HepG2 (cell line): ENCODE measurements at regions not wholly inside any gene's neighbourhood (a gene's known extent, or its start where the extent isn't known, plus 50 kb on each side); places are given as distances from the start of the nearest gene placed in this dataset.

Experiments
- ATAC-seq: fragments of 200-7000 bp; cut with Tn5 transposase; 3 replicates; pipeline ENCODE4 v1.9.1; 2020; ENCODE audit warnings: mild to moderate bottlenecking, moderate library complexity
- BruUV-seq: library from RNA; stranded (reverse); fragments of 400-500 nt; replicated peaks from 2 replicates; lab custom pipeline; 2021; lab: Mats Ljungman, UMichigan
- CTCF ChIA-PET: fragments of 300-600 bp; formaldehyde crosslinking; extraction: SDS; loops from one replicate; lab custom pipeline; 2021; ENCODE audit warnings: low total read pairs, inconsistent platforms, low intra/inter-chr PET ratio; lab: Yijun Ruan, JAX
- POLR2A ChIA-PET: fragments of 350-600 bp; sonication (Branson Sonifier 250); formaldehyde crosslinking; loops from one replicate; lab custom pipeline; 2020; ENCODE audit warnings: antibody characterized with exemption, inconsistent platforms; lab: Yijun Ruan, JAX
- DNase-seq: peaks from one replicate; pipeline ENCODE4 v3.0.0-alpha.2; 2015; ENCODE audit warnings: low spot score
- FAIRE-seq: peaks from 3 replicates; lab custom pipeline; 2011; peaks lifted over from hg19 to GRCh38; lab: Jason Lieb, UNC
- H2AFZ ChIP-seq: one replicate; pipeline ENCODE4 v1.6.1; 2011; ENCODE audit warnings: low read length, inconsistent platforms
- H3K27ac ChIP-seq: fragments of 300-600 bp; 3 replicates; pipeline ENCODE4 v1.8.0; 2011; ENCODE audit warnings: mixed run types, mild to moderate bottlenecking, mixed read lengths, low read length, inconsistent platforms; ENCODE audit not compliant: insufficient read depth; ENCODE audit errors: extremely low read length
- H3K27me3 ChIP-seq, 2 experiments: fragments of 200-600 bp in 1 of 2; 2 replicates in 1 of 2; 3 replicates in 1 of 2; pipeline versions ENCODE4 v1.6.0 to v1.8.0; 2011; ENCODE audit warnings: low read length in 2 of 2, mild to moderate bottlenecking in 2 of 2, moderate library complexity in 2 of 2, inconsistent platforms in 1 of 2; ENCODE audit not compliant: insufficient read depth in 2 of 2, control insufficient read depth in 1 of 2
- H3K36me3 ChIP-seq, 2 experiments: fragments of 200-600 bp in 1 of 2; replicated peaks in 1 of 2; 2 replicates in 1 of 2; 3 replicates in 1 of 2; pipeline versions ENCODE4 v1.5.1 to v1.8.0; 2011; ENCODE audit warnings: low read length in 2 of 2, inconsistent platforms in 1 of 2; ENCODE audit not compliant: insufficient read depth in 2 of 2, control insufficient read depth in 1 of 2
- H3K4me1 ChIP-seq: 2 replicates; pipeline ENCODE4 v1.5.1; 2012; ENCODE audit warnings: low read length, inconsistent platforms; ENCODE audit not compliant: insufficient read depth
- H3K4me2 ChIP-seq: 2 replicates; pipeline ENCODE4 v1.6.0; 2011; ENCODE audit warnings: low read depth, low read length, inconsistent platforms
- H3K4me3 ChIP-seq, 3 experiments: fragments of 200-600 bp in 1 of 3; sonication (generic), shearing (Covaris generic) in 1 of 3; replicated peaks in 1 of 3; 2 replicates each; pipeline ENCODE4 v1.5.1; 2011 to 2016; ENCODE audit warnings: low read length in 3 of 3, inconsistent platforms in 2 of 3, low read depth in 2 of 3, mild to moderate bottlenecking in 2 of 3, control low read depth in 1 of 3, mixed read lengths in 1 of 3; ENCODE audit not compliant: insufficient read depth in 1 of 3
- H3K79me2 ChIP-seq: one replicate; pipeline ENCODE4 v1.6.1; 2011; ENCODE audit warnings: low read length, inconsistent platforms; ENCODE audit not compliant: insufficient read depth
- H3K9ac ChIP-seq: 2 replicates; pipeline ENCODE4 v1.6.0; 2011; ENCODE audit warnings: mild to moderate bottlenecking, low read depth, low read length, inconsistent platforms; ENCODE audit not compliant: insufficient read depth
- H3K9me3 ChIP-seq: 2 replicates; pipeline ENCODE4 v1.5.1; 2012; ENCODE audit warnings: mild to moderate bottlenecking, low read length
- H4K20me1 ChIP-seq: 2 replicates; pipeline ENCODE4 v1.6.0; 2011; ENCODE audit warnings: inconsistent platforms, mild to moderate bottlenecking, low read length, moderate library complexity; ENCODE audit not compliant: insufficient read depth
- GMEB2 ChIP-seq: IDR thresholded peaks from 2 replicates; pipeline ENCODE4 v1.6.1; 2016; ENCODE audit warnings: missing biosample characterization, missing genetic modification reagents, low read depth
- HDAC1 ChIP-seq: sonication (generic); formaldehyde crosslinking; IDR thresholded peaks from 2 replicates; pipeline ENCODE4 v1.5.1; 2020; ENCODE audit warnings: mild to moderate bottlenecking, missing genetic modification reagents
- LRRFIP1 ChIP-seq: sonication (generic); formaldehyde crosslinking; conservative IDR thresholded peaks from 2 replicates; pipeline ENCODE4 v1.4.0; 2020; ENCODE audit warnings: missing genetic modification reagents
- NFE2L1 ChIP-seq: sonication (generic); formaldehyde crosslinking; IDR thresholded peaks from 2 replicates; pipeline ENCODE4 v1.4.0; 2020; ENCODE audit warnings: missing genetic modification reagents, mild to moderate bottlenecking, borderline replicate concordance
- SIX1 ChIP-seq: sonication (generic); formaldehyde crosslinking; IDR thresholded peaks from 2 replicates; pipeline ENCODE4 v1.4.0; 2020; ENCODE audit warnings: missing genetic modification reagents, borderline replicate concordance
- SRSF1 ChIP-seq: fragments of 200-400 bp; formaldehyde crosslinking; optimal IDR thresholded peaks from 2 replicates; pipeline ENCODE3; 2017; ENCODE audit warnings: mild to moderate bottlenecking, low read depth, low read length, moderate library complexity
- TBP ChIP-seq: sonication (generic); formaldehyde crosslinking; IDR thresholded peaks from 2 replicates; pipeline ENCODE4 v1.5.0; 2020; ENCODE audit warnings: missing genetic modification reagents
- TEF ChIP-seq: sonication (generic); formaldehyde crosslinking; IDR thresholded peaks from 2 replicates; pipeline ENCODE4 v1.5.0; 2020; ENCODE audit warnings: missing genetic modification reagents
- TFE3 ChIP-seq: IDR thresholded peaks from 2 replicates; pipeline ENCODE4 v1.6.1; 2016
- ZHX2 ChIP-seq, 2 experiments: sonication (generic) in 1 of 2; formaldehyde crosslinking in 1 of 2; IDR thresholded peaks; 2 replicates each; pipeline versions ENCODE4 v1.6.1 to v1.9.0; 2014 to 2022; ENCODE audit warnings: antibody characterized with exemption in 1 of 2, borderline replicate concordance in 1 of 2, inconsistent platforms in 1 of 2, low read depth in 1 of 2, missing genetic modification reagents in 1 of 2
- WGBS: methylation state at CpG from one replicate; pipeline ENCODE4 v1.1.6; 2017; ENCODE audit warnings: low lambda C conversion rate; 5-methylcytosine and 5-hydroxymethylcytosine counted together
- in situ Hi-C: cut with HindIII; loops from 2 replicates; pipeline ENCODE4 v1.10.0; 2017; ENCODE audit warnings: low pct_unique_long_range_greater_than_20kb; ENCODE audit not compliant: extremely low pct_ligation_motif_present
- intact Hi-C: fragments of 100-400 bp; cut with micrococcal nuclease; formaldehyde crosslinking; loops from one replicate; pipeline ENCODE4 v1.10.0; 2022; ENCODE audit not compliant: unreplicated experiment

- Histone ChIP-seq H3K4me1 (no peaks in the 10 kb centered on the region), H4K20me1 (no peaks in the 10 kb centered on the region), H3K27ac (no peak overlapping the region), H2AFZ (no peak overlapping the region), H3K9me3 (peaks cover 19% of the 10 kb centered on the region; the same call in 1 of the 2 replicates), H3K36me3 (no peaks in the 10 kb centered on the region), H3K4me2 (no peak overlapping the region), H3K79me2 (no peaks in the 10 kb centered on the region), H3K4me3 (no peak overlapping the region), H3K9ac (no peak overlapping the region), H3K27me3 (no peaks in the 10 kb centered on the region)
- intact Hi-C loops: no loop called here
- 8% methylated on average over 3 of the region's 3 CpGs for WGBS
- ChIA-PET CTCF (no interaction called here), POLR2A (no interaction called here)
- no peak for TF ChIP-seq NFE2L1 (CRISPR knock-in tag)
- TF ChIP-seq GMEB2 (CRISPR knock-in tag): no peak
- TF ChIP-seq TFE3 (CRISPR knock-in tag): no peak
- no peak for TF ChIP-seq ZHX2 (IDR thresholded peaks at IDR 0.05; ENCODE audit: low read depth)
- TF ChIP-seq ZHX2 (CRISPR knock-in tag; IDR thresholded peaks at IDR 0.05; ENCODE audit: borderline replicate concordance): no peak
- no peak for TF ChIP-seq TEF (CRISPR knock-in tag)
- no peak for TF ChIP-seq TBP
- no peak for TF ChIP-seq SRSF1
- no peak for TF ChIP-seq LRRFIP1
- no peak for TF ChIP-seq SIX1 (CRISPR knock-in tag)
- no peak for TF ChIP-seq HDAC1 (CRISPR knock-in tag)
- in situ Hi-C loops: no loop called here
- DNase-seq (no peak), FAIRE-seq (no peak), ATAC-seq (no peak)
- no TSS peak for BruUV-seq
Observed at GRCh38 chr2:145495590-145495989, 975.7 kb upstream of the ZEB2 start.
